ENCODE measurements at regions not wholly inside any gene's neighbourhood (a gene's known extent, or its start where the extent isn't known, plus 50 kb on each side); places are given as distances from the start of the nearest gene placed in this dataset.

DNA sequence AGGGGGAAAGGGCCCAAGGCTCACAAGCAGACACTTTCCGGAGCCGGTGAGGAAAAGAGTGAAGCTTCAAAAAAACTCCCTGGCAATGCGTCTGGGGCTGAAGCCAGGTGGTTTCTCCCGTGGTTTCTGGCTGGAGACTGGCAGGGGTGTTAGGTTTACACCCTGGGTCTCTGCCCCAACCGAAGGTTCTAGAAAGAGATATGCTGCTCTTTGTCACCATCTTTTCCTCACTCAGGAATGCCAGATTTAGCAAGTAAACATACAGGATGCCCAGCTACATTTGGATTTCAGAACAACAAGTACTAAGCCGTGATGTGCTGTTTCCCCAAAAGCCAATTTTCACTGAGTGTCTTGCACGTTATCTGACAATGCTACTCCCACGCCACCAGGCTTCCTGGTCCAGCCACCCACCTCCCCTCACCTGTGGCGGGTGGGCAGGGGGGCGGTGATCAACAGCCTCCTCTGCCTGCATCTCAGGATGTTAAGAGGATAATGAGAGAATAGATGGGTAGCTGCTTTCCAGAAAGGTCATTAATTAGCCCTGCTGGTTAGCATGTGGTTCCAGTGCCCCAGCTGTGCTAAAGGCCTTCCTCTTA is 69.6 kb upstream of the OLIG2 start:
- intact Hi-C loops (cut with micrococcal nuclease; ENCODE audit: unreplicated experiment) = no loop called here
- no TSS peak for BruUV-seq (replicated peaks)
- Mint-ChIP-seq H3K36me3 (ENCODE audit: insufficient read depth, unreplicated experiment) (no peaks in the 10 kb centered on the region), H3K4me1 (ENCODE audit: low read depth, unreplicated experiment) (no peaks in the 10 kb centered on the region), H3K27me3 (ENCODE audit: unreplicated experiment) (peaks cover 65% of the 10 kb centered on the region), H3K9me3 (ENCODE audit: low read depth, unreplicated experiment) (no peaks in the 10 kb centered on the region), H3K27ac (ENCODE audit: unreplicated experiment) (no peak overlapping the region), H3K4me3 (ENCODE audit: low read depth, unreplicated experiment) (no peak overlapping the region)
- DNase-seq = no peak
- CTCF ChIA-PET = no interaction called here
- TF ChIP-seq, protein P1, sequence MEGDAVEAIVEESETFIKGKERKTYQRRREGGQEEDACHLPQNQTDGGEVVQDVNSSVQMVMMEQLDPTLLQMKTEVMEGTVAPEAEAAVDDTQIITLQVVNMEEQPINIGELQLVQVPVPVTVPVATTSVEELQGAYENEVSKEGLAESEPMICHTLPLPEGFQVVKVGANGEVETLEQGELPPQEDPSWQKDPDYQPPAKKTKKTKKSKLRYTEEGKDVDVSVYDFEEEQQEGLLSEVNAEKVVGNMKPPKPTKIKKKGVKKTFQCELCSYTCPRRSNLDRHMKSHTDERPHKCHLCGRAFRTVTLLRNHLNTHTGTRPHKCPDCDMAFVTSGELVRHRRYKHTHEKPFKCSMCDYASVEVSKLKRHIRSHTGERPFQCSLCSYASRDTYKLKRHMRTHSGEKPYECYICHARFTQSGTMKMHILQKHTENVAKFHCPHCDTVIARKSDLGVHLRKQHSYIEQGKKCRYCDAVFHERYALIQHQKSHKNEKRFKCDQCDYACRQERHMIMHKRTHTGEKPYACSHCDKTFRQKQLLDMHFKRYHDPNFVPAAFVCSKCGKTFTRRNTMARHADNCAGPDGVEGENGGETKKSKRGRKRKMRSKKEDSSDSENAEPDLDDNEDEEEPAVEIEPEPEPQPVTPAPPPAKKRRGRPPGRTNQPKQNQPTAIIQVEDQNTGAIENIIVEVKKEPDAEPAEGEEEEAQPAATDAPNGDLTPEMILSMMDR (IDR thresholded peaks at IDR 0.05; ENCODE audit: unreplicated experiment) = no peak

DNA sequence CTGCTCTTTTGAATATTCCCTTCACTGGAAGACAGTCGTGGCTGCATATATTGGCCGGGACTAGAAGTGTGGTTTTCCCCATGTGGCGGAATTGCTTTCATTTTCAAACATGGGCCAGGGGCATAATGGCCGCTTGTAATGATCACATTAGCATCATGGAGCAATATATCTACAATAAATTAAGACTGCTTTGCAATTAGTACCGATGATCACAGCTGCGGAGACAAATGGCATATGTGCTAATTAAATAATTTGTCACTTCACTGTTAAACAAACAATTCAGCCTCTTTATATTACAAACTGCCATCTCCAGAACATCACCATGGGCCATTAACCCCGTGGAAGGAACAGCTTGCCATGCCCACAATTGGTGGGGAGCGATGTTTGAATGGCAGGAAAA is 68.2 kb upstream of the OLIG2 start:
- TF ChIP-seq, protein P1 (IDR thresholded peaks at IDR 0.05; ENCODE audit: unreplicated experiment) = no peak
- no peaks in the 10 kb centered on the region for H3K4me1 Mint-ChIP-seq (ENCODE audit: low read depth, unreplicated experiment)
- H3K9me3 Mint-ChIP-seq (ENCODE audit: low read depth, unreplicated experiment) = no peaks in the 10 kb centered on the region
- no peaks in the 10 kb centered on the region for H3K36me3 Mint-ChIP-seq (ENCODE audit: insufficient read depth, unreplicated experiment)
- no peak overlapping the region for H3K27ac Mint-ChIP-seq (ENCODE audit: unreplicated experiment)
- no peak overlapping the region for H3K4me3 Mint-ChIP-seq (ENCODE audit: low read depth, unreplicated experiment)
- CTCF ChIA-PET = interaction anchor here (0.5 kb wide), 1 partner anchor 318 kb away, joined by 3 read pairs; no protein-coding TSS in a partner anchor
- DNase-seq = no peak
- no TSS peak for BruUV-seq (replicated peaks)
- H3K27me3 Mint-ChIP-seq (ENCODE audit: unreplicated experiment) = peaks cover 63% of the 10 kb centered on the region
- intact Hi-C loops (cut with micrococcal nuclease; ENCODE audit: unreplicated experiment) = no loop called here

DNA sequence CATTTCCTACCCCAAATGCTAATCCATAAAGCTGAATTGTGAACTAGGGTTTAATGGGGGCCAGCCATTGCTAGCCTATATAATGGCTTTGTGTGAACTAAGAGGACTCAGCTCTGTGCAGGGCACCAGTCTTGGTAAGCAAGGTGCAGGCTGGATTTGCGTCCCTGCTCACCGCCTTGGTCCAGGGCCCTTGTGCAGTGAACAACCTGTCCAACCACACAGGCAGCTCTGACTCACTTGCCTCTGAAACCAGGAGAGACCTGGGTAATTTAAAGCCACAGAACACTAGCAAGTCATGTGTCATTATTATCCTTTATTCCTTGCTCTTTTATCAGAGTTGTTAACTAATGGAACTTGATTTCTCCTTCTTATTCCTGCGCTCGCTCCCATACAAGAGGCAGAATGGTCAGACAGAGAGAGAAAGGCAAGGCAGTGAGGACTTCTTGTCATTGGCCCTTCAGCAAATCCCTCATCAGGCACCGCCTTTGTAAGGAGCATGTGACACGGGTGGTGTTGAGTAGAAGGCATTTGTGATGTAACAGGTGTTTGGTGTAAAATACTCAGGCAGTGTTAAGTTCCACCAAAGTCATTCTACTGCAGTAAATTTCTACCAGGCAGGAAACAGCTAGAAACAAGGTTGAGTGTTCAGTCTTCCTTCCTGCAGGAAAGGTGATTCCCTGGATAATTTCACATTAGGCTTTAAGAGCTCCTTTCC is 67.3 kb upstream of the OLIG2 start:
- Mint-ChIP-seq H3K27me3 (ENCODE audit: unreplicated experiment) (peaks cover 63% of the 10 kb centered on the region), H3K9me3 (ENCODE audit: low read depth, unreplicated experiment) (no peaks in the 10 kb centered on the region), H3K4me3 (ENCODE audit: low read depth, unreplicated experiment) (no peak overlapping the region), H3K27ac (ENCODE audit: unreplicated experiment) (no peak overlapping the region), H3K4me1 (ENCODE audit: low read depth, unreplicated experiment) (no peaks in the 10 kb centered on the region), H3K36me3 (ENCODE audit: insufficient read depth, unreplicated experiment) (no peaks in the 10 kb centered on the region)
- intact Hi-C loops (cut with micrococcal nuclease; ENCODE audit: unreplicated experiment) = no loop called here
- TF ChIP-seq, protein P1 (IDR thresholded peaks at IDR 0.05; ENCODE audit: unreplicated experiment) = no peak
- DNase-seq = peak; percentile 25
- CTCF ChIA-PET = interaction anchor here (0.5 kb wide), 1 partner anchor 317 kb away, joined by 3 read pairs; no protein-coding TSS in a partner anchor
- no TSS peak for BruUV-seq (replicated peaks)

DNA sequence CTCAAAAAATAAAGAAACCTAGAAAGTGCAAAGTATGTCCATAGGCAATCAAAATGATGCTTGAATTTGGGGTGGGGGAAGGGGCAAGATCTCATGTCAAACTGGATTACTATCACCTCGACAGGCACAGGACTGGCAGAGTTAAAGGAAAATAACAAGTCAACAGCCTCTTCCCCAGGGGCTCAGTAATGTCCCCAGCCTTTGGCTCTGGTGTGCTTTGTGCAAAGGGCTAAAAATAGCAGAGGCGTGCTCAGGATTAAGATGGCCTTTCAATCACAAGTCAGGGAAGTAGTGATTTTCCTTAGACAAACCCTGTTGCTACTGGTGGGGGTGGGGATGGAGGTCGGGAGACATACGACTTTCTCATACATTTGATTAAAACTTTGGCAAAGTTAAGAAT is 63.5 kb upstream of the OLIG2 start:
- no peak for DNase-seq
- Mint-ChIP-seq H3K36me3 (ENCODE audit: insufficient read depth, unreplicated experiment) (no peaks in the 10 kb centered on the region), H3K4me1 (ENCODE audit: low read depth, unreplicated experiment) (no peaks in the 10 kb centered on the region), H3K9me3 (ENCODE audit: low read depth, unreplicated experiment) (no peaks in the 10 kb centered on the region), H3K4me3 (ENCODE audit: low read depth, unreplicated experiment) (no peak overlapping the region), H3K27me3 (ENCODE audit: unreplicated experiment) (peaks cover 68% of the 10 kb centered on the region), H3K27ac (ENCODE audit: unreplicated experiment) (no peak overlapping the region)
- intact Hi-C loops (cut with micrococcal nuclease; ENCODE audit: unreplicated experiment) = no loop called here
- TF ChIP-seq, protein P1 (IDR thresholded peaks at IDR 0.05; ENCODE audit: unreplicated experiment) = no peak
- CTCF ChIA-PET = no interaction called here
- no TSS peak for BruUV-seq (replicated peaks)
